Stimulated activated CD8-positive, alpha-beta memory T cell treated with anti-CD3 and anti-CD28 coated beads, Interleukin-7, amount 100 ng/mL, for 48 hours (primary cell): ENCODE measurements at regions not wholly inside any gene's neighbourhood (a gene's known extent, or its start where the extent isn't known, plus 50 kb on each side); places are given as distances from the start of the nearest gene placed in this dataset.
"Not testable (repeated sequence)": the region's sequence is repeated elsewhere in the genome, so short reads cannot be mapped to it uniquely, and the experiment has no call there.

Source experiments
- DNase-seq, 2 donors: peaks; one replicate each; pipeline ENCODE4 v3.0.0-alpha.2; 2020; ENCODE audit warnings: low read depth in 1 of 2; ENCODE audit errors: extremely low read depth in 1 of 2

DNA sequence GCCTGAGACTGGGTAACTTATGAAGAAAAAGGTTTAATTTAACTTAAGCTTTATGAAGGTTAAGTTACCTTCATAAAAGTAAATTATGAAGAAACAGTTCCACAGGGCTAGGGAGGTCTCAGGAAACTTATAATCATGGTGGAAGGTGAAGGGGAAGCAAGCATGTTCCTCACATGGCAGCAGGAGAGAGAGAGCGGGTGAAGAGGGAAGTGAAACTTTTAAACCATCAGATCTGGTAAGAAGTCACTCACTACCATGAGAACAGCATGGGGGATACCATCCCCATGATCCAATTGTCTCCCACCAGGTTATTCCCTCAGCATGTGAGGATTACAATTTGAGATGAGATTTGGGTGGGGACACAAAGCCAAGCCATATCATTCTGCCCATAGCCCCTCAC is 944.7 kb upstream of the NDST4 start:
- no peak for DNase-seq

DNA sequence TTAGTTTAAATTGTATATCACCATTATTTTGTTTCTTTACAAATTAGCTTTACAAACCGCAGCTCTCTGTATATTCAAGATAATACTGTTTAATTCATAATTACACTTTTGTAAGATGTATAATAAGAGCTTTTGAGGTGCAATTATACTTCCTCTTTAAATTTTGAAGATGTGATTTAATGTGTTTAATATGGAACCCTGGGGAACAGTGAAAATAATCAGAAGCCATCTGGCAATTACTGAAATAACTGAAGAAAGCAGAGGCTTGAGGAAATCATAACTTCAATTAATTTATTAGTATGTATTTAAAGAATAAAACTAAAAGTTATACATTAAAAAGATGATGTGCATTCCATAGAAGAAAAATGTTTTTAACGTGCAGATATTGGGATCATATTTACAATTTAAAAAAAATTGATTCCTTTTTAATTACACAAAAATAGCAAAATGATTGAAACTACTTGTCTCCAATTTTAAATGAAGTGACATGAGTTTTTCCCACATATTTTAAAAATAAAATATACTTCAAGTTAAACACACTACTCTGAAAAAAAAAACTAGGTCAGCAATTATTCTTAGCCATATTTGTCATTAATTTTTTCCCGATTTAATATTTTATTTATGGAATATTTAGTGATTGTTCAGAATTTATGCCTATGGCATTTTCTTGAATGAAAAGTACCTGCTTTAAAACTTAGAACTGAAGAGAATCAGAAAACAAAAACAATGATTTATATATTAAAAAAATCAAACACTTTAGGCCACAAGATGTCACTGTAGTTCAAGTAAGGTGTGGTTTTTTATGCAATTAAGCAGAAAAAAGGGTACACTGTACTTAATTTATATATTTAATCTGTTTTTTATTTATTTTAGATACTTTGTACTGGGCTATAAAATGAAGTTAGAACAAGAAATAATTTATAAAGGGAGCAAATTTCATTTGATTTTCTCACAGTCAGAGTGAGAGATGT is 942.7 kb upstream of the NDST4 start:
- DNase-seq, result no peak

DNA sequence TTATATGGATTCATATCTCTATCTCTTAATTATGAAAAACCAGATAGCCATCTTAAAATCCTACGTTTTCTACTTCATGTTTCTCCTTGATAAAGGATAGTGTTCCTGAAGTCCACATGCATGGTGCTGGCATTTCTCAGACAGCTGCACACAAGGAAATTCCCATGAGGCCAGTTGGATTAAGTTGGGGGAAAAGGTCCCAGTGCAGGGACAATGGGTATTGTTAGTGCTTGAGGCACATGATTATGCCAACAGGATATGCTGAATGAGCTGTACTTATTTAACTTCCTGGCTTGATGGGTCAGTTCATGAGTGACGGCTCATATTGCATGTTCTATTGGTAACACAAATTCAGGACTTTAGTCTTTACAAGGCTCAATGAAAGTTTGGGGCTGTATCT is 913.9 kb upstream of the NDST4 start:
- DNase-seq, result no peak

DNA sequence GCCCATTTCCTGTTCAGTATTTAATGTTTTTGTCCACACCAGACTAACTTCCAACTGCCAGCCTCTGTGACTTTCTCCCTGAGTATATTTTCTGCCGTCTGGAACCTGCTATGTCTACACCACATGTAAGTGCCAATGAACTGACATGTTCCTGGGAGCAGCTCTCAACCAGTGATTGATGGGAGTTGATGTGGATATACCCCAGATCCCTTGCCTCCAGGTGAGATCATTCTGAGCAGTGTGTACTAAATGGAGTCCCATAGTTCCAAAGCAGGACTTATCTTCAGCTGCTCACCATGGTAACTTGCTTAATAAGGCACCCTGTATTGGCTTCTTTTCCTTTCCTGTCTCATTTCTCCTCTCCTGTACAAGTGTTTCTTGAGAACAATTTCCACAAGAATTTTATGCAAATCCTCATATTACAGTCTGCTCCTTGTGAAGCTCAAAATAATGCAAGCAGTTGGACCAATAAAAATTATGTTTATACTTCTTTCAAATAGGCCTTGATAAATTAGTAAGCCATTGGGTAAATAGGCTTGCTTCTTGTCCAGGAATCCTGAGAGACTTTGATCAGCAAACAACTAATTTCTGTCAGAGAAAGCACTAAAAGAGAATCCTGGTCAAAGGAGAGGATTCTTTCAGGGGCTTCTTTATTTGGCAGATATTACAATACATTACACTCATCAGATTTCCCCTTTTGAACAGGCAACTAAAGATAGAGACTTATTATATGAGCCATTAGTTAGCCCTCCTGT is 911.7 kb upstream of the NDST4 start:
- no peak for DNase-seq

DNA sequence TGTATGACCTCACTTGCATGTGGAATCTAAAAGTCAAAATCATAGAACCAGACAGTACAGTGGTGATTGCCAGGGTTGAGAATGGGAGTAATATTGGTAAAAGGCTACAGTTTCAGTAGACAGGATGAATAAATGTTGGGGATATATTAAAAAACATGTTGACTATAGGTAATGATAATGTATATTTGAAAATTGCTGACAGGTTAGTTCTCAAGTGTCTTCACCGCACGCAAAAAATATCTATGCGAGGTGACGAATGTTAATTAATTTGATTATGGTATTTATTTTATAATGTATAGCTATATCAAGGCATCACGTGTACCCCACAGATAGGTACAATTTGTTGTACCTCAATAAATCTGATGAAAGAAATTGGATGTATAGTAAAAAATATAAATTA is 909.6 kb upstream of the NDST4 start:
- DNase-seq, result no peak

DNA sequence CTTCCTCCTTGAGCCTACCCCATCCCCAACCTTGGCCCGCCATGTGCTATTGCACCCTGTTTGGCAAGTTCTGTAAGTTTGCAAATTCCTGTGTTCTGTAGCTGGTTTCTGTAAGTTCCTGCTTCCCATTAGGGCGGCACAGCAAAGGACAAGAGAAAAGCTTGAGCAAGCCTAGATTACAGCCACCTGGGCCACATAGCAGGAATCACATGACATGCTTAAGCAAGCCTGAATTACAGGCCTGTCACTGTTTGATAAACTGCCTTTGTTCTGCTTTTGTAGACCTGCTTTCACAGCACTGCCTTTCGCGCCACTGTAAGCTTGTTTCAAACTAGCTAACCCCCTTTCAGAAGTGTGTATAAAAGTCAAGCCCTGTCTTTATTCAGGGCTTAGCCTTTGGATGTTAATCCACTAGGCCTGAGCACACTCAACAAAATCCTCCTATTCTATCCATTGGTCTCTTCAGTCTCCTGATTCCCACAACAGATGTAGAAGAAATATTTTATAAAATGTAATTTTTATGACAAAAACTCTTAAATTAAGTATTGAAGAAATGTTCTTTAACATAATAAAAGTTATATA is 906.8 kb upstream of the NDST4 start:
- no peak for DNase-seq

DNA sequence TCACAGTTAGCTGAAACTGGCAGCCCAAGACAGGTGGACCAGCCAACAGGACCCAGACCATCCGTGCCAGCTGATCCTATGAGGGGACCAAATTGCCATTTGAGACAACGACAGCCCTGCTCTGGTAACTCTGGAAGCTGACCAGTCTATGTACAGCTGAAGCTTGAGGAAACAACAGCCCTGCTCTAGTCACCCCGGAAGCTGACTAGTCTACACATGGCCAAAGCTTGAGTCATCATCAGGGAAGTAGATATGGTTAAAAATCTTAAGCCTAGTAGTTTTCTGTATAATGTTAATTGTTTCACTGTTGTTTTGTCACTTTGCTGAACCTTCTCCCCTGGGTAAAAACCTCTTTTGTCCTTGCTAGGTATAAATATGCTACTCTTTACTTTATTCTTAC is 905.4 kb upstream of the NDST4 start:
- DNase-seq, result no peak

DNA sequence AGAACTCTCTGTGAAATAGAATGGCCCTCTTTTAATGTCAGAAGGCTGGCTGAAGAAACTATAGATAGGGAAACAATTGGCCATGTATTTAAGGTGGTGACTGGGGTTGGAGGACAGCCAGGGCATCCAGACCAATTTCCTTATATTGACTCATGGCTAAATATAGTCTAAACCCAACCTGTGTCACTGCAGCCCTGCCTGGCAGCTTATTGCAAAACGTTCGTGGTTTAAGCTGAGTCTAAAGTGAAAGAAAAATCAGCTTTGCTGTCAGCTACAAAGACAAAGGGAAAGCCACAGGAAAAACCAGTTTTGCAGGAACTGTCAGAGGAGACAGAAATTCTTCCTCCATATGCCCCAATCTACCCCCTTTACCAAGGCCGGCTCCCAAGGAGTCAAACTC is 902.8 kb upstream of the NDST4 start:
- no peak for DNase-seq

DNA sequence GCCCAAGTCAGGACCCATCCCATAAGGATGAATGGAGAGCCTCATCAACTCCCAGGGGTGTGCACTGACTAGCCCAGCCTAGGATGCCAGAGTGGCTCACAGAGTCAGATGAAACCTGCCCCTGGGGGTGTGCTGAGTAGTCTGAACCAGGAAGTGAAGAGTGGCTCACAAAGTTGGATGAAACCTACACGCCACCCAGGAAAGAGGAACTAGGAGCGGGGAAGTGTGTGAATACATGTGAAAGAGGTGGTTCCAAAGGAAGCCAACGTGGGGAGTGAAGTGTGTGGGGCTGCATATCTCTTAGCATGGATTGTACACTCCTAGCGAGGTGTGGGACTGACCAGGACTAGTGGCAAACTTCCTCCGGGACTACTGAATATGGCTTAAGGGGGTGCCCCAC is 902.1 kb upstream of the NDST4 start:
- no peak for DNase-seq

DNA sequence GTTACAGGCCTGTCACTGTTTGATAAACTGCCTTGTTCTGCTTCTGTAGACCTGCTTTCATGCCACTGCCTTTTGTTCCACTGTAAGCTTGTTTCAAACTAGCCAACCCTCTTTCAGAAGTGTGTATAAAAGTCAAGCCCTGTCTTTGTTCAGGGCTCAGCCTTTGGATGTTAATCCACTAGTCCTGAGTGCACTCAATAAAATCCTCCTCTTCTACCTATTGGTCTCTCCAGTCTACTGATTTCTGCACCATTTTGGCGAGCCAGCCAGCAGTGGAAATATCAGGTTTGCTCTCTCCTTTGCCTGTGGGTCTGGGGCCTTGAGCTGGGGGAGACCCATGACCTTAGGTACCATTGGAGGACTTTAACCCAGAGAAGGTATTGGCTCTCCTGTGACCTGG is 901.6 kb upstream of the NDST4 start:
- DNase-seq, result no peak

DNA sequence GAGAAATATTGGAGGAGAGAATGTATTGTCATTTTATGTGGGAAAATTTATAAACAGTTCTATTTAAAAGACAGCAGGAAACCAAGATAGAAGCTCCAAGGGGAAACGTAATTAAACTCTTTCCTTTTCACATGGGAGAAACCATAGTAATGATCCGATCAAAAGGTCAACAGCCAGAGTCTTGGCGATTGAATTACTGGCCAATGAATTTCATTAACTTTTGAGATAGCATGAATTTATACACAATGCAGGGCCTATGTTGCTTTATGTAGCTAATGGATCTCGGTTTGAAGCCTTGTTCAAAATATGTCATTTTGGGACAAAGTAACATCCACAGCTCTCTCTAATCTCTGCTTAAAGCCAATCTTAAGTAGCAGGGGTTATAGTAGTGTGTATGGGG is 897.5 kb upstream of the NDST4 start:
- DNase-seq, result no peak

DNA sequence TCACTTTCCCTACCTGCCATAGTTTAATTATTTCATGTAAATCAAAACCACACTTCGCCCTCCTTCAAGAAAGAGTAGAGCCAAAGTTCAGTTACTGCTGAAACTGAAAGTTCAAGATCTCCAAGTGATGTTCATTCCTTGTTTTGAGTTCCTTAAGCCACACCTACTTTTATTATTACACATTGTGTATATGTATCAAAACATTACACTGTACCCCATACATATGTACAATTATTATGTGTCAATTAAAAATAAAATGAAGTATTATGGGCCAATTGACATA is 892.3 kb upstream of the NDST4 start:
- no peak for DNase-seq

DNA sequence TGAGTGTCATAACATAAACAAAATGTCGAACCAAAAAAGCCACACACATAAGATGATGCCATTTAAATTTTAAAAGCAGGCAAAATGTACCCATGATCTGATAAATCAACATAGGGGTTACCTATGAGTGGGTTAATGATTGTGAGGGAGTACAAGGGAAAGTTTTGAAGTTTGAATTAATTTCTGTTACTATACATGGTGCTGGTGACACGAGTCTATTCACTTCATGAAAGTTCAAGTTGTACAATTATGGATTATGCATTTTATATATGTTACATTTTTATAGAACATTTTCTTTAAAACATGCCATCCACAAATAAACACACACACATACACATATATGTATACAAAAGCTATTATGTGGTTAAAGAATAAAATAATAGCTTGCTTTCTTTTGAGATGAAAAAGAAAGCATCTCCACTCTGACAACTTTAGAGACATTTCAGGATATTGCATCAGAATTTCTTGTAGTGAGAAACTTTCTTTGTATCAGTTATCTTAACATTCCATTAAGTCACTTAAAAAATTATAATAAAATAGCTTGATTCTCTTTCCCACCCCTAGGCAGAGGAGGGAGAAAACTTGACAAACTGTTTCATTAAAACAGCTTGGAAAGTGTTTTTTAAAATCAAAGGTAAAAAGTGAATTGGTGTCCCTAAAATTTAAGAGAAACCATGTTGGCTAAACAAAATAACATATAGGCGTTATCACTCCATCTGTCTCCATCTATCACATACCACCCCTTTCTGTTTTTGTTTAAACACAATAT is 891.8 kb upstream of the NDST4 start:
- DNase-seq, result no peak

DNA sequence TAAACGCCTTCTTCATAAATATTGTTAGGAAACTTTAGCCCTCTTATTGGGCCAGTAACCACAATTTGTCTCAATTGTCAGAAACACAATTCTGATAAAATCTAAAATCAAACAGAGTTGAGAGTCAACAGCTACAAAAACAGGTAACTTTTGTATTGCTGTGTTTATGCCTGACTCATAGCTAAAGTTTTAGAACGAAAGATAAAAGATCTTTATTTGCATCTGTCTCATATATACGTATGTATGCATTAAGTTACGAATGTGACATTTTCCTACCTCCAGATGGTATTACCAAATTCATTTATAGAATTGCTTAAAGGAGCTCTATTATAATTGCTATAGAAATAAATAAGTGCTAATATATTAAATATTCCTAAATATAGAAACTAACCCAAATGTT is 887.9 kb upstream of the NDST4 start:
- no peak for DNase-seq

DNA sequence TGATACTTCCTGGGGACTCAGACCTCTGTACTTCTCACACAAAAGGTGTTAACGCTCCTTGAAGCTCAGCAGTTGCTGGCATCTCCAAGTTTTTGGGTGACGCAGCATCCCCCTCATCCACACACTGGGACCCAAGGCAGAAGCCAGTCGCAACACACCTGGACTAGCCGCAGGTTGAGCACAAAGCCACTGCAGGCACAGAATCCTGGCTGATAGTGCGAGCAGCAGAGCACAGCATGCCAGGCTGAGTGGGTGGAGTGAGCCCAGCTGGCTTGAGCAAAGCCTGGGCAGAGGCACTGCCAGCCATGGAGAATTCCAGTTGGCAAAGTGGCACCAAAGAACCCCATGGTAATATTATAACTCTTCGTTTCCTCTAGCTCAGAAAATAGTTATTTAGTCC is 873.2 kb upstream of the NDST4 start:
- no peak for DNase-seq

DNA sequence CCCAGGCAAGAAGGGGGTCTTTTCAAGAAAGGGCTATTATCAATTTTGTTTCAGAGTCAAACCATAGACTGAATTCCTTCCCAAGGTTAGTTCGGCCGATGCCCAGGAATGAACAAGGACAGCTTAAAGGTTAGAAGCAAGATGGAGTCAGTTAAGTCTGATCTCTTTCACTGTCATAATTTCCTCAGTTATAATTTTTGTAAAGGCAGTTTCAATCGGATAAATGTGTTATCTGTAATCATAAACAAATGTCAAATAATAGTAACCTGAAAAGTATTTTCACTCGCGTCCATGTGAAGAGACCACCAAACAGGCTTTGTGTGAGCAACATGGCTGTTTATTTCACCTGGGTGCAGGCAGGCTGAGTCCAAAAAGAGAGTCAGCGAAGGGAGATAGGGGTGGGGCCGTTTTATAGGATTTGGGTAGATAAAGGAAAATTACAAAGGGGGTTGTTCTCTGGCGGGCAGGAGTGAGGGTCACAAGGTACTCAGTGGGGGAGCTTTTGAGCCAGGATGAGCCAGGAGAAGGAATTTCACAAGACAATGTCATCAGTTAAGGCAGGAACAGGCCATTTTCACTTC is 862.1 kb upstream of the NDST4 start:
- not testable (repeated sequence) for DNase-seq

DNA sequence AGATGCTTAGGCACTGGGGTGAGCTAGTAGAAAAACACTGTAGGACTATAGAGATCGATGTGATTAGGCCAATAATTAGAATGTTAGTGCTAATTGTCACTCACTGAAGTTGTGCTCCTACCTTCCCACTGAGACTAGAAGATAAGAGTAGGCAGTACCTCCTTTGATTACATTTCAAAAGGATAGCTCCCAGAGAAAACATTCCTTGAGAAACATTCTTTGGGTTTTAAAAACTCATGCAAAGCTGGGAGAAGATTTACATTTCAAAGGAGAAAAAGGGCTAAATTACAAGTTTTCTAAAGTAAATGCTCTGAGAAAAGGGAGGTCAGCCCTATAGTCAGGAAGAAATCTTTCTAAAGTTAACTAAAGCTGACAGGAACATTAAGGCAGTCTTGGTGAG is 860.3 kb upstream of the NDST4 start:
- no peak for DNase-seq

DNA sequence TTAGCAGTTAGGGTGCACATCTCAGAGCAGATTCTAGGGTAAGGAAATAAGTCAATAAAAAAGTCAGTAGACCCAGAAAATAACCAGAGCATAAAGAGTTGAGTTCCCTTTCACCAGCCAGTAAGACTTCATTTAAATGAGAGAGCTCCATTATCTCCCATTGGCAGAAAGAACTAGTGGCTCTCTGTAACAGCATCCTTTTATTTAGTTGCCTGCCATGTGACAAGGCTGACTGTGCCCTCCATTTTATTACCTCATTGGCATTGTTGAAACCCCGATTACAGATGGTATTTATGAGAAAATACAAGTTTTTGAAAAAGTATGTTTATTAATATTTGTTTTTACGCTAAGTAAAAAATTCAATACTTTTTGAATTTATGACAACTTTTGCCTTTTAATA is 859.5 kb upstream of the NDST4 start:
- DNase-seq, result no peak

DNA sequence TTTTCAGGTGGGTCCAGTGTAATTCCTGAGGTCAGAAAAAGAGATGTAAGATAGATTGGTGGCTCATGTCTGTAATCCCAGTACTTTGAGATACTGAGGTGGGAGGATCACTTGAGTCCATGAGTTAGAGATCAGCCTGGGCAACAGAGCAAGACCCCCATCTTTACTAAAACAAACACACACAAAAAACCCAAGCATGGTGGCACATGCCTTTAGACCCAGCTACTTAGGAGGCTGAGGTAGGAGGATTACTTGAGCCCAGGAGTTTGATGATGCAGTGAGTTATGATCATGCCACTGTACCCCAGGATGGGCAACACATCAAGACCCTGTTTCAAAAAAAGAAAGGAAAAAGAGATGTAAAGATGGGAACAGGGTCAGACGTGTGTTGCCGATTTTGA is 857.4 kb upstream of the NDST4 start:
- DNase-seq, result no peak

DNA sequence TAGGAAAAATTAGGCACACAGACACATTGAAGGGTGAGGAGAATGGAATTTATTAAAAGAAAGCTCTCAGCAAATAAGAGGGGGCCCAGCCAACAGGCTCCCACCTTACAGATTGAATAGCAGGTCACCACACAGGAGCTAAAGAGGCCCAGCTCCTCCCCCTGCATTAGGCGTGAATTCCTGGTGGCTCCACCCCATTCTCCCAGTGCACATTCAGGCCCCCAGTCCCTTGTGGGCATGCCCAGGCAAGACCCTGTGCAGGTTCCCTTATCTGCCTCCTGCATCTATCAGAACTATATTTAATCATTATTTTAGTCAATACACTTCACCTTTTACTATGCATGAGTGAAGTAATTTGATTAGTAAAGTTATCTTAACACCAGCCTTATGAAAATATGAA is 856.3 kb upstream of the NDST4 start:
- no peak for DNase-seq

DNA sequence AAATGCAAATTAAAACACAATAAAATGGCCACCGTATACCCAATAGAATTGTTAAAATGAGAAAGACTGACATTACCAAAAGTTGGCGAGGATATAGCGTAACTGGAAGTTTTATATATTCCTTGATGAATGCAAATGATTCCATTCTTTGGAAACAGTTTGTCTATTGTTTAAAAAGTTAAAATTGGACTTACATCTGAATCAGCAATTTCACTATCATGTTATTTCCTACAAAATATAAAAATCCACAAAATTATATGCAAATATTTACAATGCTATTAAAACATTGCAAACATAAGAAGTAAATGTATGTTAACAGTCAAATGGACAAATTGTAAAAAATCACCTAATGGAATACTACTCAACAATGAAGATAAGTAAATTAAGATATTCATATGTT is 852.2 kb upstream of the NDST4 start:
- no peak for DNase-seq
